ENCODE measurements at regions not wholly inside any gene's neighbourhood (a gene's known extent, or its start where the extent isn't known, plus 50 kb on each side); places are given as distances from the start of the nearest gene placed in this dataset.

GRCh38 chr9:108664309-108665255 lies 191.2 kb downstream of the ACTL7B start:
- TF ChIP-seq EP300 (IDR thresholded peaks at IDR 0.05) (no peak), CTCF (IDR thresholded peaks at IDR 0.05) (no peak)
